Stimulated activated CD4-positive, alpha-beta T cell treated with anti-CD3 and anti-CD28 coated beads, Interleukin-12 subunit alpha, Interleukin-12 subunit beta, amount 100 ng/mL, for 48 hours (primary cell): ENCODE measurements at regions not wholly inside any gene's neighbourhood (a gene's known extent, or its start where the extent isn't known, plus 50 kb on each side); places are given as distances from the start of the nearest gene placed in this dataset.
"Not testable (repeated sequence)": the region's sequence is repeated elsewhere in the genome, so short reads cannot be mapped to it uniquely, and the experiment has no call there.

Source experiments
- DNase-seq, 3 donors: peaks; one replicate each; pipeline ENCODE4 v3.0.0-alpha.2; 2020; ENCODE audit warnings: low read depth in 2 of 3, low spot score in 1 of 3

DNA sequence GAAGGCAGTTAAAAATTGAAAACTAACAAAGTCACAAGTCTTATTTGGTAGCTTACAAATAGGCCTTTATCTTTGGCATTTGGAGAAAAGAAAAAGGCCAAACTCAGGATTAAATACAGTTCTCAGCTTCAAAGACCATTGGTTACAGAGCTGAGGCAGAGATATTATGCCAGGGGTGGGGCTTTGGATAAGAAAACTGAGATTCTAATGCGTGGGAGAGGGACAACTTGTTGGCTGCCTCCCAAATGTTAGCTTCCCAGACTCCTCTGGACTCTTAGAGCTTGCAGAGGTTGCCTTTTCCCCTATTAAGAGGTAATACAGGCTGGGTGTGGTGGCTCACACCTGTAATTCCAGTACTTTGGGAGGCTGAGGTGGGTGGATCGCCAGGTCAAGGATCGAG, 231.8 kb downstream of the SQOR start:
- no peak for DNase-seq

DNA sequence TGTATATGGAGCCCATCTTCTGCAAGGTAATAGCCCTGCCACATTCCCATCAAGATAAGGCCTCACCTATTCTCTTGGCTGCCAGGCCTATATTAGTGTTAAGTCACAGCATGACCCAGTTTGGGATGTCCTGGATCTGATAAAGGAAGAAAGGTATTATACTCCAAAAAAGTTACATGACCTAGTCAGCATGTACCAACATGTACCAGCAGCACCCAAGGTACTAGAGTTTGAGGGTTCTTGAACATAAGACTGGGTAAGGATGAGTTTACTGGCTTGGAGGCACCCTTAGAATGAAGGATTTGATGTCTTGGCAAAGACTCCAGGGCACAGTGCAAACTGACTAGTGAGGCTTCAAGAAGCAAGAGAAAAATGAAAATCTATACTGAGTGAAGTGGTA, 232.5 kb downstream of the SQOR start:
- DNase-seq, result no peak

DNA sequence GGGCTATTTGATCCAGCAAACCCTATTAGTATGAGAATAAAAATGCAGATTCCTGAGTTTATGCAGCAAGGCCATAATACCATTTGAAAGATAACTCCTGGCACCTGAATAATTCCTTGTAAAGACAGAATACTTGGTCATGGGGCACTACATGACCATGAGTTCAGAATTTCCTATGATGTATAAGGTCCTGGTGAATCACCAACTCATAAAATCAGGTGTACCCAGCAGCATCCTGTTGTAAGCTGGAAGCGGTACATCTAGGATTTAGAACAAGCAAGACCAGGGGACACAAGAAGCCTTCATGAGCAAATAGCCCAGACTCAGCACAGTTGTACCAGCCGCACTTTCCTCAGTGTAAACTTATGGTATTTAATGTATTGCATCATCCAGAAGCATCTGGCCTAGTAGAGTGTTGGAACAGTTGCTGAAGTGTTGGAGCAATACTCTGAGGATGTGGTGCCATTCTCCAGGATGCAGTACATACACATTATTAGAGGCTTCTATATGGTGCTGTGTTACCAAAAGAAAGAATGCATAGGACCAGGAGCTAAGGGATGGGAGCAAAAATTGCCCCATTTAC, 233.4 kb downstream of the SQOR start:
- no peak for DNase-seq

DNA sequence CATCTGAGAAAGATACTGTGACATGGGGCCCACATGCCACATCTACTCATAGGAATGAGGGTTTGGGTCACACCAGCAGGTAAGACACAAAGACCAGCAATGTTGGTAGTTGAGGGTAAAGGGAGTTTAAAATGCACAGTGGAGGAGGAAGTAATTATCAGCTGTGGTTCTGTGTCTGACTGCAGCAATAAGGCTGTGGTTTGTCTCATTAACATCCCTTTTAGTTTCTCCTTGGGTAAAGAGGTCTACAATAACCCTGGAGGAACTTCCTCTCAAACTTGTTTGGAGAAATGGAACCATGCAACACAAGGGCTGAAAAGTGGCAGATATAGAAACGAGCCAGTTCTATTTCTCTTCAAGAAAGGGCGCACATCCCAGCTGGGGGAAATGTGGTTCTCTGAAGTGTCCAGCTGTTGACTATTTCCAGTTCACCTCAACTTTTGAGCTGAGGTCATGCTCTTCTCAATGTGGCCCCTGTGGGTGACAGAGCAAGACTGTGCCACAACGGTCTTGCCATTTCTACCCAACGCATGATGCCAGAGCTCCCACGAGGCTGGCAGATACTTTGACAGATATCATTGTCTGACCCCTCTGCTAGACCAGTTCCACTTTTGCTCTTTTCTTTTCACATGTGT, 234.3 kb downstream of the SQOR start:
- no peak for DNase-seq

DNA sequence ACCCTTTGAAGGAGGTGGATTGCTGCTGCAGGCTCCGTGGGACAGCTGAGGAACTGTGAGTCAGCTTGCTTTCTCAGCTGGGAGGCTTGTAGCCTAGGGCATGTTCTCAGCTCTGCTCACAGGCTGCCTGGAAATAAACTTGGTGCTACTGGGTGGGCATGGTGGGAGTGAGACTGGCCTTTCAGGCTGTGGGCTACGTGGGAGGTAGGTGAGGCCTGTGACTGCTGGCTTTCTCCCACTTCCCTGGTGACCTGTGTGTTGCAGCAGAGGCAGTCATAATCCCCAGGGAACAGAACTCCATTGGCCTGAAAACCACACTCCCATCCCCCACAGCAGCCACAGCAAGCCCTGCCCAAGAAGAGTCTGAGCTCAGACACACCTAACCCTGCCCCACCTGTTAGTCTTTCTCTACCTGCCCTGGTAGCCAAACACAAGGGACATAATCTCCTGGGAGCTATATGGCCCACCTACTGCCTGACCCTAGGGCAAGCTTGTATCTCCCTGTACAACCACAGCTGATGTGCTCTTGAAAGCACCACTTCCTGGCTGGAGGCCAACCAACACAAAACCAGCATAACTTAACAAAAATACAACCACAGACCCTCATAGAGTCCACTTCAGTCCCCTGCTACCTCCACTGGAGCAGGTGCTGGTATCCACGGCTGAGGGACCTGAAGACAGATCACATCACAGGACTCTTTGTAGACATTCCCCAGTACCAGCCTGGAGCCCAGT, 236.5 kb downstream of the SQOR start:
- no peak for DNase-seq

DNA sequence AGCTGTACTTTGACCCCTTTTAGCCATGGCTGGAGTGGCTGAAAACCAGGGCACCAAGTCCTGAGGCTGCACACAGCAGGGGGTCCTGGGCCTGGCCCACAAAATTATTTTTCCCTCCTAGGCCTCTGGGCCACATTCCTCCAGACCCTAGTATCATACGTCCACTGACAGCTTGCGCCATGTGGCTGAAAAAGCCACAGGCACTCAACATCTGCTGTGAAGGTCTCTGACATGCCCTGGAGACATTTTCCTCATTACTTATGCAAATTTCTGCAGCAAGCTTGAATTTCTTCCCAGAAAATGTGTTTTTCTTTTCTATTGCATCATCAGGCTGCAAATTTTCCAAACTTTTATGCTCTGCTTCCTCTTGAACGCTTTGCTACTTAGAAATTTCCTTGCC, 239.0 kb downstream of the SQOR start:
- DNase-seq, result no peak

DNA sequence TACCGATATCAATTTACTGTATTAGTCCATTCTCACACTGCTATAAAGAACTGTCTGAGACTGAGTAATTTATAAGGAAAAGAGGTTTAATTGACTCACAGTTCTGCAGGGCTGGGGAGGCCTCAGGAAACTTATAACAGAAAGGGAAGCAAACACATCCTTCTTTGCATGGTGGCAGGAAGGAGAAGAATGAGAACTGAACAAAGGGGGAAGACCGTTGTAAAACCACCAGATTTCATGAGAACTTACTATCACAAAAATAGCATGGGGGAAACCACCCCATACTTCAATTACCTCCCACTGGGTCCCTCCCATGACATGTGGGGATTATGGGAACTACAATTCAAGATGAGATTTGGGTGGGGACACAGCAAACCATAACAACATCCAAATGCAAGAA, 239.7 kb downstream of the SQOR start:
- DNase-seq, result not testable (repeated sequence)

DNA sequence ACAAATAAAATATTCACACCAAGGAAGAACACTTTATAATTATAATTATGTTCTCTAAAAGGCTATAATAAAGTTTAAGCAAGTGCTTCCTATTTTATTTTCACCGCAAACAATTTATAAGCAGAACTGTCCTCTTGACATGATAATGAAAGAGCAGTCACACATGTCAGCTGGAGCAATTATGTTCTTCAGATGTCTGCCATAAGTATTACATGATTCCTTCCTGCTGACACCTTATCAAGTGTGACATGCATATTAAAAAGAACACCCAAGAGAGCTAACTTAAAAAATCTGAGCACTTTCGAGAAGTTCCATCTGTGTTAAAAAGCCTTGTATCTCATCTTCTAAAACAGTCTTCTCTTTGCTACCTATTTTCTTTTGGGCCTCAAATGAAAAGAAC, 249.5 kb downstream of the SQOR start:
- DNase-seq, result no peak

DNA sequence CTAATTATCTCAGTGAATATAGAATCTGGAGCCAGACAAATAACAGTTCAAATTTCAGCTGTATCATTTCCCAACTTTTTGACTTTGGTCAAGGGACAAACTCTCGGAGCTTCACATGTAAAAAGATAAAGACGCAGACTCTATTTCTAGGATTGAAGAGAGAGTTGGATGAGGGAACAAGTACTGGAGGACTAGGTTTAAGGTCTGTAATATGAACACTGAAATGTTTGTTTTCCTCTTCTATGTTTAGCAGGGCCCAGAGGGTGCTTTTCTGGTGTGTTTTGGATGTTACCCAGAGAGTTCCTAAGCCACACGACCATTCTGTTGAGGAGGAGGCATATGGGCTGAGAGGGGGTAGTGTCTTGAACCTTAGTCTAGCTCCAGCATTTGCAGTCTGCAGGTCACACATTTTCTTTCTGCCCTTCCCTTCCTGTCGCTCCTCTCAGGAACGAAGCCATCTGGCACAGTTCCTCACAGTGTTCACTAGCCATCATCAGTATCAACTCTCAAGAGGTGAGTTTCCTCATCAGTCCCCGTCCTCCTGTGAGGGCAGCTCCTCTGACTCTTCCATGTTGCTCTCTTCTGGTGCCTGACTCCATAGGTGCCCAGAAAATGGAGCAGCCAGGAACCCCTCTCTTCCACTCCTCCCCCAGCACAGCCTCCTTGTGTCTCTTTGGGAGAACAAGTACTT, 250.1 kb downstream of the SQOR start:
- no peak for DNase-seq

DNA sequence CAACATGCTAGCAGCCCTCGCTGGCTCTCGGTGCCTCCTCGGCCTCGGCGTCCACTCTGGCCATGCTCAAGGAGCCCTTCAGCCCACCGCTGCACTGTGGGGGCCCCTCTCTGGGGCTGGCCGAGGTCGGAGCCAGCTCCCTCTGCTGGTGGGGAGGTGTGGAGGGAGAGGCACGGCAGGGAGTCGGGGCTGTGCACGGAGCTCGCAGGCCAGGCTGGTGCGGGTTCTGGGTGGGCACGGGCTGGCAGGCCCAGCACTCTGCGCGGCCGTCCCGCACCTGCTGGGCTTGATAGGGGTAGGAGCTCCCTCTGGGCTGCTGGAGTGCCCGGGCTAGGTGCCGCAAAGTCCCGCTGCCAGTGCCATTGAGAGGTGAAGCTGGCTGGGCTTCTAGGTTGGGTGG, 251.0 kb downstream of the SQOR start:
- no peak for DNase-seq

DNA sequence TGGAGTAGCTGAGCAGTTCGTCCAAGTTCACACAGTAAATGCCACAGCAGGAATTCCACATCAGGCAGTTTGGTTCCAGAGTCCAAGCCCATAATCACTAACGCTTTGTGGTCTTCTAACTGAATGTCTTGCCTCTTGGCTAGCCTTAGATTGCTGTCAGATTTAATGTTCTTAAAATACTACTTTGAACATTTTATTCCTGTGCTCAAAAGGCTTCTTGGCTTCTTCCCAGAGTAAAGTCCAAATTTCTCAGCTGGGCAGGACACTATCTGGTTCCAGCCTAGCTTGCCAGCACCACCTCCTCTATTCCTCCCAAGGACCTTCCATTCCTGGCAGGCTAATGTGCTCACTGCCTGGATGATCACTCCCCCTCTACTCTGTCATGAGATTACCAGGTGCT, 256.9 kb downstream of the SQOR start:
- no peak for DNase-seq

DNA sequence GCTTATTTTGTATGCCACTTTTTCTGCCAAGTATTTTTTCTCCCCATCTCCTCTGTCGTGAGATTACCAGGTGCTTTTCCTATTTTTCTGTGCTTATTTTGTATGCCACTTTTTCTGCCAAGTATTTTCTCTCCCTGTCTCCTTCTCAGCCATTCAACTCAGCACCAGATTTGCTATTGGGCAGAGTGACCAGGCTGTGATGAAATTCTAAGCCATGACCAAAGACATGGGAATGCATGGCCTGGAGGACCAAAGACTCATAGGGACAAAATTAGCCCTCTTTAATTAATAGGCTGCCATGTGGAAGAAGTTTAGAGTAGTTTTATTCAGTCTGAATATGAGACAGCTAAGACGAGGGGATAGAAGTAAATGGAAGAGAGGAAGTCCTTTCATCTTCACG, 257.4 kb downstream of the SQOR start:
- no peak for DNase-seq

DNA sequence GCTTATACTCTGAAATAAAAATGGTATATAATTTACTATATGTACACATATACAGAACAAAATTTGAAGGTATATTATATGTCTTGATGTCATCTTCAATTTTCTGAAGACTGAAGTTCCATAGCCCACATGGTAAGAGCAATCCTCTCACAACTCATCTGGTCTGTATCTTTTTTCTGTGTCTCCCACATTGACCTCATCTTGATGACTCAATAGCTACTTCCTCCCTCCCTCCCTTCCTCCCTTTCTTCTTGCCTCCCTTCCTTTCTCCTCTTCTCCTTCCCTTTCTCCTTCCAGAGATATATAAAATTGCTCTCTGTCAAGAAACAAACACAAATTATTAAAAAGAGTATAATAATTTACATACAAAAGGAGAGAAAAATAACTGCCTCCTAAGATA, 268.5 kb downstream of the SQOR start:
- no peak for DNase-seq

DNA sequence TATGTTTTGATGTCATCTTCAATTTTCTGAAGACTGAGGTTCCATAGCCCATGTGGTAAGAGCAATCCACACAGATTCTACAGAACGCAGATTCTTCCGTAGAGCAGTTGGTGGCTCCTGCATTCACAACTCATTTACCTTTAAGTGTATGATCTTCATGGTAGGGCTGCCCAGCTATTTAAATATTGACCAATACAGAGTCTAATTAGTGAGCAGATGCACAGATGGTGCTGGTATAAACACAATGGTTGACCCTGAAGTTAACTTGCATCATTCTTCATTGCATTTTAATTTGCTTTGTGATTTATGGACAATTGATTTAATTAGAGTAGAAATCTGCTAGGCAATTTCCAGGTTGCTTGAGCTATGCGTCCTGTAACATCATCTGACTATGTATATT, 269.2 kb downstream of the SQOR start:
- no peak for DNase-seq

DNA sequence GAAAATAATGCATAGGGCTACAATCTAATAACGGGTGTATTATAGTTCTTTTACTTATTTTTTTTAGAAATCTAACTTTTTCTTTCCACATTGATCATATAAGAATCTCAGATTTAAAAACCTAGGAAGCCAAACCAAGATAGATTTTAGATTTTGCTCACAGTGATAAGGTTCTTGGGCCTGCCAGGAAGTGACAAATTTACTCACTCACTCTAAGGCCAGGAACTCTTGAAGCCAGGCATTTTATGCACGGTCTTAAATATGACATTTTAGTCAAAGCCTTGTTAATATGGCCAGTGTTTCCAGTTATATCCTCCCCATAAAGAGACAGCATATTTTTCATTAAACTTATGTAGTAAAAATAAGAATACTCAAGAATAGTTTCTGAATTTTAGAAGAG, 271.4 kb downstream of the SQOR start:
- DNase-seq, result no peak

DNA sequence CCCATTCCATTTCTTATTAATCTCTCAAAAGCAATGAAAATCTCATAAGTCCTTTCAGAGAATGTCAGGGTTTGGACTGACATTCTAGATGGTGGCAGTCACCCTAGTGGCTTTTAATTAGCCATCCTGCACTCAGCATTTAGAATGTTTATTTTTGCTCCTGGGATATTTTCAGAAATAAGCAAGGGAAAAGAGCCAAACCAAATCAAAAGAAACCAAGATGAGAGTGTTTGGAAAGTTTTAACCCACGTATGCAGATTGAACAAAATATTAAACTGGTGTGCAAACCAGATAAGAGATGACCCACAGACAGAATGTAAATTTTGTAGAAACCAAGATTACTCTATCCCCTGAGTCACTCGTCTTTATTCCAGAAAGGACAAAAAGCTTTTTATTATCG, 275.8 kb downstream of the SQOR start:
- no peak for DNase-seq

DNA sequence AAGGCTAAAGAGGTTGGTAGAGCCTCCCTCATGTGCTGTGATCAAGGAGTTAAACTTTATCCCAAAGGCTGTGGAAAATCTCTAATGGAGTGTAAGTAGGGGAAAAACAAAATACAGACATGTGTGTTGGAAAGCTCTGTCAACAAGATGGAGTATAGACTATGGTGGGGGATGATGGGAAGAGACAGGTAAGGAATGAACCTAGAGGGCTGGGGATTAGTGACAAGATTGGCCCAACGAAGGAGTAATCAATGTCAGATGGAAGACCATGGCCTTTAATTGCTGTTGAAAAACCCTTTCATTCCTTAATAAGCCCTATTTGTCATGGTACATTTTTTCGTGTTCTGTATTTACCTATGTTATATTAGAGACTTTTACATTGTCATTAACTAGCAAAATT, 278.6 kb downstream of the SQOR start:
- no peak for DNase-seq

DNA sequence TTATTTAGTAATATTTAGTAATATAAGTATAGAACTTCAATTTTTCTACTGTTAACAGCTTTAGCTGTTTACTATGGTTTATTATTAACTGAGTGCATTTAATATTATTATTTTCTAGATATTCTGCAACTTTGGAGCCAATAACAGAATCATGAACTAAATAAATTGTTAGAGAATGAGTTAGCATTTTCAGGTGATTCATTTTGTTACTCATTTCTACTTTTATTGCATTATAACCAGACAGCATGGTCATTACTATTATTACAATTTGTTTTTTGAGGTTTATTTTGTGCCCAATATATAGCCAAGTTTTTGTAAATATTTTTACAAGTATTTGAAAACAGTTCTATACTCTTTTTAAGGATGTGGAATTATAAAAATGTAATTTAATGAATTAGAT, 279.6 kb downstream of the SQOR start:
- DNase-seq, result no peak

DNA sequence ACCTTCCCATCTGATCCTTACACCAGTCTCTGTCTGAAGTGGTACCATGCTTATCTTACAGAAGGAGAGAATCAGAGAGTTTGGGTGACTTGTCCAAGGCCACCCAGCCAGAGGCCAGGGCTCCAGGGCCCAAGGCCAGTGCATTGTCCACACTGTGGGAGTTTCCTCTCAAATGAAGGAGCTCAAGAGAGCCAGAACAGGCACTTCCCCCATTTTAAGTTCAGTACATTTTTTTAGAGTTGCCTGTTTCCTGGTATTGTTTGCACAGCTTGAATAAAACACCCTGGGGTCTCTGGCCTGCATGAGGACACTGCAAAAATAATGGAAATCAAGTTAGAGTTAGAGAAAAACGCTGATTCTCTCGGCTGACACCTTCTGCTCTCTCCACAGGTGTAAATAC, 284.0 kb downstream of the SQOR start:
- DNase-seq, result no peak

DNA sequence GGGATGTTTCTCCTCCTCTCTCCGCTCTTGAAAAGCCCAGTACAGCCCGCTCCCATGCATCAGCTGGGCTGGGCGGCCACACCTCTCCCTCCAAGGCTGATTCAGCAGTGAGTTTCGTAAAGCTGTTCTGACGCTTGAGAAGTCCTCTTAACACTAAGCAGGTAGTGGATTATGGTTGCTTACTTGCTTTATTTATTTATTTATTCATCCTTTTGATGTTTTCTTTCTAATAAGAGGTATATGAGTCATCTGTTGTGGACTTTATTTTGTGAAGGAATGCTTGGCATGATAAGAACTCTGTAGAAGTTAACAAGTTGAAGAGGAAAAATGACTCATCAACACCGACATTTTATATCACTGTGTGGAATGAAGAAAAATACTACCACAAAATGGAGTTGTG, 285.0 kb downstream of the SQOR start:
- DNase-seq, result no peak

DNA sequence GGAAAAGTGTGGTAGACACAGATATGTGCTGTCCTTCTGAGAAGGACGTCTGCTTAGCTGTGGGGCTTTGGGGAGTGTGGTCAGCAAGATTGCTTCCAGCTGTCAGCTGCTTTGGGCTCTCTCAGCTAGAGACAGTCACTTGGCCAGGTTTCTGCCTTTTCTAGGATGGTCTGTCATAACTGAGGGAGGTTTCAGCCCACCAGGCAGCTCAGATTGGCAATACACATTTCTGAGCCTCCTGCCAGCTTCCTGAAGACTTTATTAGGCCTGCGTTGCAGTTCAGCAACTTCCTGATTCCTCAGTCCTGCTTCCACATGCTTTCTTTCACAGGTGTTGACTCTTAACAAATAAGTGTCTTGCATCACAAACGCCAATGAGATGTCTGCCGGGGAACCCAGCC, 286.5 kb downstream of the SQOR start:
- no peak for DNase-seq

DNA sequence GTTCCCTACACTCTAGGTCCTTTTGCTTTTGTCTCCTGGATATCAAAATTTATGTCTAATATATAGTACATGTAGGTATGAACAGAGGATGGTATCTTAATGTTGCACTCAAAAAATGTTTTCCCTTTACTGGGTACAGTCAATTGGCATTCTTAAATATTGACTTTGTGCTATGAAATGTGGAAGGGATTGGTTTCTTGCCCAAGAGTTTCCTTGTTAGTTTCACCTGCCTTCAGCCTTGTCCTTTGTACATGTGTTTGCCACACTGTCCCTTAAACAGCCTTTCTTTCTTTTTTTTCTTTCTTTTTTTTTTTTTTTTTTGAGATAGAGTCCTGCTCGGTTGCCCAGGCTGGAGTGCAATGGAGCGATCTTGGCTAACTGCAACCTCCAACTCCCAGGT, 287.1 kb downstream of the SQOR start:
- DNase-seq, result no peak
